ENCODE measurements at regions not wholly inside any gene's neighbourhood (a gene's known extent, or its start where the extent isn't known, plus 50 kb on each side); places are given as distances from the start of the nearest gene placed in this dataset.

- Histone ChIP-seq H3K4me3 (no peak overlapping the region), H3K27ac (ENCODE audit: extremely low read depth, low read depth, low read length) (no peak overlapping the region), H3K9ac (ENCODE audit: insufficient read depth in 1 of 2, low read depth in 2 of 2, low read length in 2 of 2) (no peak overlapping the region), H3K36me3 (ENCODE audit: control insufficient read depth, insufficient read depth, low read length) (no peaks in the 10 kb centered on the region), H3K4me1 (replicated peaks in 1 of 2; ENCODE audit: control insufficient read depth in 2 of 2, insufficient read depth in 2 of 2, low read length in 2 of 2) (peaks cover 0 to 3% of the 10 kb centered on the region in 2 experiments; a peak in 1 of 5 replicates), H3K9me1 (ENCODE audit: control insufficient read depth, insufficient read depth, low read length) (no peaks in the 10 kb centered on the region), H3K79me2 (ENCODE audit: control insufficient read depth, insufficient read depth, low read length) (no peaks in the 10 kb centered on the region), H2AFZ (ENCODE audit: low read depth, low read length) (no peak overlapping the region), H3K9me3 (replicated peaks; ENCODE audit: control insufficient read depth, insufficient read depth, low read depth, low read length) (no peaks in the 10 kb centered on the region), H3K27me3 (ENCODE audit: control insufficient read depth in 2 of 2, insufficient read depth in 2 of 2, low read length in 2 of 2) (peaks cover 4 to 7% of the 10 kb centered on the region in 2 experiments; a peak in 2 of 5 replicates), H4K20me1 (replicated peaks; ENCODE audit: control insufficient read depth, insufficient read depth, low read length) (no peaks in the 10 kb centered on the region), H3K4me2 (ENCODE audit: insufficient read depth, low read length) (no peak overlapping the region)
- intact Hi-C loops (cut with micrococcal nuclease): loop anchor here (10.0 kb wide), 1 partner anchor 195 kb away; no protein-coding TSS in a partner anchor
- in situ Hi-C loops (cut with MboI): no loop called here
- FAIRE-seq (no peak), DNase-seq (ENCODE audit: extremely low read depth in 1 of 4, low spot score in 3 of 4) (no peak), ATAC-seq (peak; percentile 28; the same call in 2 of the 3 replicates)
- ChIA-PET POLR2A (no interaction called here), CTCF (ENCODE audit: low intra/inter-chr PET ratio) (interaction anchor here (1.1 kb wide), 1 partner anchor 117 kb away, joined by 3 read pairs; no protein-coding TSS in a partner anchor)
- BruUV-seq (replicated peaks): no TSS peak
- TF ChIP-seq, protein P1, sequence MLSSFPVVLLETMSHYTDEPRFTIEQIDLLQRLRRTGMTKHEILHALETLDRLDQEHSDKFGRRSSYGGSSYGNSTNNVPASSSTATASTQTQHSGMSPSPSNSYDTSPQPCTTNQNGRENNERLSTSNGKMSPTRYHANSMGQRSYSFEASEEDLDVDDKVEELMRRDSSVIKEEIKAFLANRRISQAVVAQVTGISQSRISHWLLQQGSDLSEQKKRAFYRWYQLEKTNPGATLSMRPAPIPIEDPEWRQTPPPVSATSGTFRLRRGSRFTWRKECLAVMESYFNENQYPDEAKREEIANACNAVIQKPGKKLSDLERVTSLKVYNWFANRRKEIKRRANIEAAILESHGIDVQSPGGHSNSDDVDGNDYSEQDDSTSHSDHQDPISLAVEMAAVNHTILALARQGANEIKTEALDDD (IDR thresholded peaks at IDR 0.05): peak; percentile 41; the same call in 1 of the 2 replicates
- TF ChIP-seq YBX1 (IDR thresholded peaks at IDR 0.05) (no peak), PTTG1 (tag; IDR thresholded peaks at IDR 0.05; ENCODE audit: low read depth) (no peak), ZFP30 (CRISPR knock-in tag; IDR thresholded peaks at IDR 0.05; ENCODE audit: borderline replicate concordance) (no peak), STAT5A (IDR thresholded peaks at IDR 0.05; ENCODE audit: borderline replicate concordance, low read length) (no peak), MEIS2 (IDR thresholded peaks at IDR 0.05; ENCODE audit: partially characterized antibody) (peak; percentile 9), NCOA6 (IDR thresholded peaks at IDR 0.05) (no peak), NFRKB (IDR thresholded peaks at IDR 0.05; ENCODE audit: low read depth) (no peak), EWSR1 (IDR thresholded peaks at IDR 0.05; ENCODE audit: borderline replicate concordance, low read depth, partially characterized antibody) (no peak), HDGF (IDR thresholded peaks at IDR 0.05) (no peak), PHF20 (IDR thresholded peaks at IDR 0.05; ENCODE audit: partially characterized antibody) (no peak)
- TF ChIP-seq, protein P2, sequence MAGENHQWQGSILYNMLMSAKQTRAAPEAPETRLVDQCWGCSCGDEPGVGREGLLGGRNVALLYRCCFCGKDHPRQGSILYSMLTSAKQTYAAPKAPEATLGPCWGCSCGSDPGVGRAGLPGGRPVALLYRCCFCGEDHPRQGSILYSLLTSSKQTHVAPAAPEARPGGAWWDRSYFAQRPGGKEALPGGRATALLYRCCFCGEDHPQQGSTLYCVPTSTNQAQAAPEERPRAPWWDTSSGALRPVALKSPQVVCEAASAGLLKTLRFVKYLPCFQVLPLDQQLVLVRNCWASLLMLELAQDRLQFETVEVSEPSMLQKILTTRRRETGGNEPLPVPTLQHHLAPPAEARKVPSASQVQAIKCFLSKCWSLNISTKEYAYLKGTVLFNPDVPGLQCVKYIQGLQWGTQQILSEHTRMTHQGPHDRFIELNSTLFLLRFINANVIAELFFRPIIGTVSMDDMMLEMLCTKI (IDR thresholded peaks at IDR 0.05; ENCODE audit: partially characterized antibody): no peak
Measured at GRCh38 chr1:21379571-21379970, 60.4 kb upstream of the NBPF3 start.

Data from K562 (cell line).